Activated CD4-positive, alpha-beta T cell treated with anti-CD3 and anti-CD28 coated beads, Interleukin-2, amount 10 ng/mL, durations not matched to agents 24 days and 14 days (primary cell): ENCODE measurements at regions not wholly inside any gene's neighbourhood (a gene's known extent, or its start where the extent isn't known, plus 50 kb on each side); places are given as distances from the start of the nearest gene placed in this dataset.

Experiments
- DNase-seq: peaks from one replicate; pipeline ENCODE4 v3.0.0; 2022
- H3K27ac Mint-ChIP-seq: one replicate; pipeline ENCODE4 v1.8.0; 2022; ENCODE audit warnings: mild to moderate bottlenecking, mixed read lengths
- H3K27me3 Mint-ChIP-seq: one replicate; pipeline ENCODE4 v1.8.0; 2022; ENCODE audit warnings: mixed read lengths
- H3K36me3 Mint-ChIP-seq: one replicate; pipeline ENCODE4 v1.8.0; 2022; ENCODE audit warnings: low read depth, mild to moderate bottlenecking, mixed read lengths
- H3K4me1 Mint-ChIP-seq: one replicate; pipeline ENCODE4 v1.8.0; 2021; ENCODE audit warnings: mixed read lengths
- H3K4me3 Mint-ChIP-seq: one replicate; pipeline ENCODE4 v1.8.0; 2022; ENCODE audit warnings: mild to moderate bottlenecking, moderate library complexity, mixed read lengths
- H3K9me3 Mint-ChIP-seq: one replicate; pipeline ENCODE4 v1.8.0; 2021; ENCODE audit warnings: mixed read lengths
- intact Hi-C: fragments of 100-400 bp; cut with micrococcal nuclease; formaldehyde crosslinking; loops from one replicate; pipeline ENCODE4 v1.15.1; 2023

DNA sequence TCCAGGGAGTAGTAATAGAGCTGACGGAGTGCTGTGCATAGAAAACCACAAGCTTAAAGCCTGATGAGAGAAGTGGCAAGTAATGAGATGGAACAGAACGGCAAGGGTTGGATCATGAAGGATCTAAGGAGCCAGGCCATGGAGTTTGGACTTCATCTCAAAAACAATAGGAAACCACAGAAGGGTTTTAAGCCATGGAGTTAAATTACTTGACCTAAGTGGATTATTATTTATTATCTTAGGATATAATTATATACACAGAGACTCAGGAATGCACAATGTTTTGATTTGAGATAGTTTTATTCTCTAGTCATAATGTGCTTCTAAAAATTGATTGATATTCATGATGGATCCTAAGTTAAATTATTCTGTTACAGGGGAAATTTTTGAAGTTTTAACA, 242.4 kb downstream of the PLPP3 start:
- Mint-ChIP-seq H3K27ac (no peak overlapping the region), H3K36me3 (no peaks in the 10 kb centered on the region), H3K4me3 (no peak overlapping the region), H3K4me1 (no peaks in the 10 kb centered on the region), H3K9me3 (no peaks in the 10 kb centered on the region), H3K27me3 (no peaks in the 10 kb centered on the region)
- intact Hi-C loops: no loop called here
- no peak for DNase-seq

DNA sequence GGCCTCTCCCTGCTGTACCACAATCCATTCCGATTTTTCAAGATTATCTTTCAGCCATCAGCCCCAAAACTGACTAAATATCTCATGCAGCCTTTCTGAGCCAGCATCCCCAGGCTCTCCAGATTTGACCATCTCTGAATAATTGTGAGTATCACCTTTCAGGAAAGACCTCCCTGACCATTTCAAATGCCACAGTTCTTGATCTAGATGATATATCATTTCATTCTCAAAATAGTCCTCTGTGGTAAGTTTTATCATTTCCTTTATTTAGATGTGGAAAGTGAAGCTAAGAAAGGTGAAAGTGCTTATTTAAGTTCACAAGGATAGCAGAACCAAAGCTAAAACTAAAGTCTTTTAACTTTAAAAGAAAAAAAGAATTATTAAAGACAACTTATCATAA, 244.0 kb downstream of the PLPP3 start:
- intact Hi-C loops: no loop called here
- no peak for DNase-seq
- Mint-ChIP-seq H3K36me3 (no peaks in the 10 kb centered on the region), H3K27ac (no peak overlapping the region), H3K27me3 (no peaks in the 10 kb centered on the region), H3K4me1 (peaks cover 2% of the 10 kb centered on the region), H3K9me3 (no peaks in the 10 kb centered on the region), H3K4me3 (no peak overlapping the region)

DNA sequence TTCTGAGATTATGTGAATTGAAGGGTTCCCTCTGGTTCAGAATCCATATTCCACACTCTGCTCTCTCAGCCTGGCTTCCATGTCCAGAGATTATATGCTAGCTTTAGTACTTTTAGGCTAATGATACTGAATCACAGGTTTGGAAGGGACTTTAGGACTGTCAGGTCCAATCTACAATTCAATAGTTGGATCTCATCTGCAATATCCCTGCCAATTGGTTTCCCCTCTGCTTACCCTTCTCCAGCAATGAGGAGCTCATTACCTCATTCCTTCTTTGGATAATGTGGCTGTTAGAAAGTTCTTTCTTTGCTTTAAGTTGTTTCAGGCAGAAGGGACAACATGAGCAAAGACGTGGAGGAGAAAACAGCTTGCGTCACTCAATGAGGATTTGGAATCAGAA, 245.3 kb downstream of the PLPP3 start:
- H3K4me3 Mint-ChIP-seq: no peak overlapping the region
- H3K27me3 Mint-ChIP-seq: no peaks in the 10 kb centered on the region
- no peaks in the 10 kb centered on the region for H3K9me3 Mint-ChIP-seq
- DNase-seq: no peak
- H3K27ac Mint-ChIP-seq: no peak overlapping the region
- intact Hi-C loops: no loop called here
- H3K4me1 Mint-ChIP-seq: peaks cover 5% of the 10 kb centered on the region
- H3K36me3 Mint-ChIP-seq: no peaks in the 10 kb centered on the region

DNA sequence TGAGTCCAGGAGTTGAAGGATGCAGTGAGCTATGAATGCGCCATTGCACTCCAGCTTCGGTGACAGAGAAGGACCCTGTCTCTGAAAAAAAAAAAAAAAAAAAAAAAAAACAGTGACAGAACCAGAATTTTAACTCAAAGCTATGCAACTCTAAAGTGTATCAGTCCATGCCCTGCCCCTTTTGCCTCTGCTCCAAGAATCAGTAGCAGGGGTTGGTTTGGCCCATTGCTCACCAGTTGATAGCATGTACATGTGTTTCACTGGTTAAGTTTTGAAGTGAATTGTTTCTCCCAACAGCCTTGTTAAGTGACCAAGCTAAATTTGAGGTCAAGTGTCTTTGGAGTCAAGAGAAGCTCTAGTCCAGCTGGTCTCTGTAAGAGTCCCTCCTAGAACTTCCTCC, 245.9 kb downstream of the PLPP3 start:
- Mint-ChIP-seq H3K27me3 (no peaks in the 10 kb centered on the region), H3K4me1 (peaks cover 5% of the 10 kb centered on the region), H3K36me3 (no peaks in the 10 kb centered on the region), H3K9me3 (no peaks in the 10 kb centered on the region), H3K27ac (no peak overlapping the region), H3K4me3 (no peak overlapping the region)
- DNase-seq: no peak
- intact Hi-C loops: no loop called here

DNA sequence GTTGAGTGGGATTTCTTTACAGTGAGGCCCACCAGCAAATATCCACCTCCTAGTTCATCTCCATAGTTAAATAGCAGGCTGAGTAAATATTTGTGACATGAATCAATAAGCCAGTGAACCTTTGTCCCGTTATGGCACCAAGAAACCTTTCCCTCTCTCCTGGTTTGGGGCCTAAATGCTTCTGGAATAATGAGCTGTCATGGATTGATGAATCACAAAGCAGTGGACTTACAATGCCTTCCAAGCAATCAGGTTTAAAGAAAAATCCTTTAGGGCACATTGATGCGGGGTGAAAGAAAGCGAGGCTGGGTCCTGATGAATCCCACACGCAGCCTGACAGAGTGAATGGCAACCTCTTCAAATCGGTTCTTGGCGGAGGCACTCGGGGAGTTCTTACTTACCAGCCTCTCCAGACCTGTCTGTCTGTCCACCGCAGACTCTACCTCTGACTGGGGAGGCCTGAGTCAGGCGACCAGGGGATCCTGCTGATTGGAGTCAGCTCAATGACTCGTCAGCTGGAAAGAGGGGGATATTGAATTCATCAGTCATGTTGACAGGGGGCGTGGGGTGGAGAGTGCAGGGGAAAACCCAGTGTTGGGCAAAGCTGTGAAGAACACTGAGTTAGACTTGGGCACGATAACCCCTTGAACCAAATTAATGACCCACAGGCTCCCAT, 247.3 kb downstream of the PLPP3 start:
- DNase-seq: no peak
- no peaks in the 10 kb centered on the region for H3K9me3 Mint-ChIP-seq
- peaks cover 5% of the 10 kb centered on the region for H3K4me1 Mint-ChIP-seq
- H3K36me3 Mint-ChIP-seq: no peaks in the 10 kb centered on the region
- no peak overlapping the region for H3K4me3 Mint-ChIP-seq
- intact Hi-C loops: no loop called here
- H3K27me3 Mint-ChIP-seq: no peaks in the 10 kb centered on the region
- H3K27ac Mint-ChIP-seq: no peak overlapping the region

DNA sequence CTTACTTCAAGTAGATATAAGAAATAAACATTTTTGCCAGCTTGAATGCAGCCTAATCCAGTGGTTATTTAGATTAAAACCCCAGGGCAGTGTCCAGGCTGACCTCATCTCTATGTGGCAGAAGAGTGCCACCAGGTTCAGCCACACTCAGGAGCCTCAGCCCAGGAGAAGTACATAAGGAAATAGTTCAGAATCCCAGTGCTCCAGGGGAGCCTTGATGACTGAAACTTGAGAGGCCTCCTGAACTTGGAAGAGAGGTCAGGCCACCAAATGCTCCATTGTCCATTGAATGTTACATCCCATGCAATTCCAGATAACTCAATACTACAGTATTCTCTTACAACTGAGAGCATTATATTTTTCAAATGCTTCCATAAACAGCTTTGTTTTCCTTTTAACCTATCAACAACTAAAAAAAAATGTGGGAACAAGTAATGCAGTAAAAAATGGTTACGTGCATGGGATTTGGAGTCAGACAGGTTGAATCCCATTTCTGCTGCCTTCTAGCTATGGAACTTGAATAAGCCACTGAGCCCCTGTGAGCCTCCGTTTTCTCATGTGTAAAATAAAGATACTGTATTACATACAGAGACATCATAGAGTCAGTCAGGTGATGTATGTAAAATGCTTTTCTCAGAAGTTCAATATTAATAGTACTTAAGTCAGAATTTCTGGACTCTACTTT, 248.0 kb downstream of the PLPP3 start:
- no peak overlapping the region for H3K27ac Mint-ChIP-seq
- H3K9me3 Mint-ChIP-seq: no peaks in the 10 kb centered on the region
- H3K27me3 Mint-ChIP-seq: no peaks in the 10 kb centered on the region
- H3K36me3 Mint-ChIP-seq: no peaks in the 10 kb centered on the region
- peaks cover 5% of the 10 kb centered on the region for H3K4me1 Mint-ChIP-seq
- no peak for DNase-seq
- intact Hi-C loops: no loop called here
- H3K4me3 Mint-ChIP-seq: no peak overlapping the region

DNA sequence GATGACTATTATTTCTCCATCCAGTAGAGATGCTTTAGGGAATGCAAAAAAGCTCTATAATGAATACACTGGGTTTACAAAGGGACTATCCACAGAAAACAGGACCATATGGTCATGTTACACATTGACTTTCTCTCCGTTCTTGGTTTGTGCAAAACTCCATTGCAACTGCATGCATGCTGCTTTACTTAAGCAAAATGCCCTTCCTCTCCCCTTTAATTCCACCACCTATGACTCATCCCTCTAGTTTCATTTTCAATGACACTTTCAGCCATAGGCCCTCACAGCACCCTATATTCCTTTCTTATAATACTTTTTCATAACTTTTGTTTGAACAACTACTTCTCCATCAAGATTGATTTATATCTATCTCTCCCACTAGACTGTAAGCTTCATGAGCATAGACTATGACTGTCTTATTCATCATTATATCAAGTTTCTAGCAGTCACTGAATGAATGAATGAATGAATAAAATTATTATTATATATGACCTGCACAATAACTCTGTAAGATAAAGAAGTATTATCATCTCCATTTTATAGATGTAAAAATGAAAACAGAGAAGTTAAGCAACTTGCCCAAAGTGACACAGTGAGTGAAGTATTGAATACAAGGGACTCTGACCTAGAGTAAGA, 248.9 kb downstream of the PLPP3 start:
- DNase-seq: no peak
- intact Hi-C loops: no loop called here
- H3K9me3 Mint-ChIP-seq: no peaks in the 10 kb centered on the region
- H3K4me3 Mint-ChIP-seq: no peak overlapping the region
- peaks cover 5% of the 10 kb centered on the region for H3K4me1 Mint-ChIP-seq
- H3K27me3 Mint-ChIP-seq: no peaks in the 10 kb centered on the region
- no peaks in the 10 kb centered on the region for H3K36me3 Mint-ChIP-seq
- no peak overlapping the region for H3K27ac Mint-ChIP-seq

DNA sequence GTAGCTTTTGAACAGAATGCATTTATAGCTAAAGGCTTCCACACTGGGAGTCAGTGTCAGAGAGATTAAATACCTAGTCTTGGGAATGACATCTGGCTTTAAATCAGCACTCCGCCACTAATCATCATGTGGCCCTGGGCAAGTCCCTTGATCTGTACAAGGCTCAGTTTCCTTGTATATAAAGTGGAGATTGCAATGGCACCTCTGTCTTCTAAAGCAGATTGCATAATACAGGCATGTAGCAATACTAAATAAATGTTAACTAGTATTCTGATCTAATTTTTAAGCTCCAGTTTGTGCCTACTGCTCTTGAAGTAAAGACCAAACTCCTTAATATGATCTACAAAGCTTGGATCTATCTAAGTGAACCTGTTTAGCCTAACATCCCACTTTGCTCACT, 249.4 kb downstream of the PLPP3 start:
- Mint-ChIP-seq H3K36me3 (no peaks in the 10 kb centered on the region), H3K4me3 (no peak overlapping the region), H3K4me1 (peaks cover 5% of the 10 kb centered on the region), H3K27ac (no peak overlapping the region), H3K9me3 (no peaks in the 10 kb centered on the region), H3K27me3 (no peaks in the 10 kb centered on the region)
- intact Hi-C loops: no loop called here
- DNase-seq: no peak

DNA sequence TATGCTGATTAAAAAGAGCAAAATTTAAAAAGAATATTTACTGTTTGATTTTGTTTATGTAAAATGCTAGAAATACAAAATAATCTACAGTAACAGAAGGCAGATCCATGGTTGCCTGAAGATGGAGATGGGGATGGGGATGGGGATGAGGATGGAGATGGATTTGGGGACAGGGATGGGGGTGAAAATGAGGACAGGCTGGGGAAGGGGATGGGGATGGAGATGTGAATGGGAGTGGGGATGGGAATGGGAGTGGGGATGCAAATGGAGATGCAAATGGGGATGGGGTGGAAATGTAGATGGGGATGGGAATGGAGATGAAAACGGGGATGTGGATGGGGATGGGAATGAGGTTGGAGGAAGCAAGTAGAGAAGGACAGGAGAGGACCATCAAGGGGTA, 252.2 kb downstream of the PLPP3 start:
- no peaks in the 10 kb centered on the region for H3K36me3 Mint-ChIP-seq
- H3K27ac Mint-ChIP-seq: no peak overlapping the region
- H3K9me3 Mint-ChIP-seq: no peaks in the 10 kb centered on the region
- no peaks in the 10 kb centered on the region for H3K27me3 Mint-ChIP-seq
- H3K4me1 Mint-ChIP-seq: peaks cover 5% of the 10 kb centered on the region
- intact Hi-C loops: no loop called here
- no peak for DNase-seq
- no peak overlapping the region for H3K4me3 Mint-ChIP-seq

DNA sequence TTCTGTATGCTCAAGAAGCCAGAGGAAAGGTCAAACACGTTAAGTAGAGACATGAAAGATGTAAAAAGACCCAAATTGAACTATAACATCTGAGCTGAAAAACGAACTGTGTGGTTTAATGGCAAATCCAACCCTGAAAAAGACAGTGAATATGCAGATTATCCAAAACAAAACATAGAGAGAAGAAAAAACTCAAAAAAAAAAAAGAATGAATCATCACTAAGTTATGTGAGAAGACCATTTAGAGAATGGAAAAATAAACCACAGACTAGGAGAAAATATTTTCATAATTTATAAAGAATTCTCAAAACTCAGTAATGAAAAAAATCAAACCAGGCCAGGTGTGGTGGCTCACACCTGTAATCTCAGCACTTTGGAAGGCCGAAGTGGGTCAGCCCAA, 253.3 kb downstream of the PLPP3 start:
- Mint-ChIP-seq H3K36me3 (no peaks in the 10 kb centered on the region), H3K9me3 (no peaks in the 10 kb centered on the region), H3K27me3 (no peaks in the 10 kb centered on the region), H3K4me1 (peaks cover 5% of the 10 kb centered on the region), H3K27ac (no peak overlapping the region), H3K4me3 (no peak overlapping the region)
- intact Hi-C loops: no loop called here
- no peak for DNase-seq

DNA sequence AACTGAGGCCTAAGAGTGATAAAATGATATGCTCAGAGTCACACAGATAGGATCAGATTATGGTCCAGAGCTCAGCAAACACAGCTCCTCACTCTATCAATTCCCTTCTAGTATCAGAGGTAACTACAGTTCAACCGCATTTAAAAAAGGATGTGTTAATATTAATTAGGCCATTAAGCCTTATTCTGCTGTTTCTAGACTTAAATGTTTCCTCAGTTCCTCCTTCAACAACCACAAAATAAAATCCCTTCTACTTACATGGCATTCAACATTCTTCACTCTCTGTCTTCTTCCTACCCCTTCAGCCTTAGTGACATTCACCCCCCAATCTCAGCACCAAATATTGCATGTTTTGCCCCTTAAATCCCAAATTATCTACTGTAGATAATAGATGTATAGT, 254.9 kb downstream of the PLPP3 start:
- intact Hi-C loops: no loop called here
- no peaks in the 10 kb centered on the region for H3K4me1 Mint-ChIP-seq
- no peak for DNase-seq
- H3K27me3 Mint-ChIP-seq: no peaks in the 10 kb centered on the region
- H3K9me3 Mint-ChIP-seq: no peaks in the 10 kb centered on the region
- H3K27ac Mint-ChIP-seq: no peak overlapping the region
- no peaks in the 10 kb centered on the region for H3K36me3 Mint-ChIP-seq
- no peak overlapping the region for H3K4me3 Mint-ChIP-seq

DNA sequence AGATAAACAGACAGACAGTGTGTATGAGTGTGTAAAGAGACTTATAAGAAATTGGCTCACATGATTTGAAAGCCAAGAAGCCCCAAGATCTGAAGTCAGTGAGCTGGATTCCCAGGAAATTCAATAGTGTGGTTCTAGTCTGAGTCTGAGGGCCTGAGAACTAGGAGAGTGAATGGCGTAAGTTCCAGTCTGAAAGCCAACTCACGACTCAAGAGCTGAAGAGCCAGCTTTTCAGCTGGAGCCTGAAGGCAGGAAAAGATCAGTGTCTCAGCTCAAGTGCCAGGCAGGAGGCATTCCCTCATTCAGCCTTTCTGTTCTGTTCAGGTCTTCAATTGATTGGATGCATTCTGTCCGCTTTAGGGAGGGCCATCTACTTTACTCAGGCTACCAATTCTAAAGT, 257.2 kb downstream of the PLPP3 start:
- H3K27me3 Mint-ChIP-seq: no peaks in the 10 kb centered on the region
- H3K4me3 Mint-ChIP-seq: no peak overlapping the region
- intact Hi-C loops: no loop called here
- H3K4me1 Mint-ChIP-seq: no peaks in the 10 kb centered on the region
- no peaks in the 10 kb centered on the region for H3K9me3 Mint-ChIP-seq
- H3K36me3 Mint-ChIP-seq: no peaks in the 10 kb centered on the region
- no peak for DNase-seq
- H3K27ac Mint-ChIP-seq: no peak overlapping the region

DNA sequence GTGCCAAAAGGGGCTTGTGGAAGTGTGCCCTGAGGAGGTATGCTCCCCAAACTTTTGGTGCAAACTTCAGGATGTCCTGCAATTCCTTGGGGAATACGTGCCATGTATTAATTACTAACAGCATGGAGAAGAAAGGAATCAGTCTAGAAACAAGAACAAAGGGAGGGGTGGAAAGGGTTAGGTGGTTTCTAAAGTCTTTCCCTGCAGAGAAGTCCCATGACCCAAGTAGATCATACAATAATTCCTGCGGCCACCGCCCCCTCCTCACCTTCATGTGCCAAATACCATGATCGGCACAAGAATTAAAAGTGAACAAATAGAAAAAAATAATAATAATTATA, 258.2 kb downstream of the PLPP3 start:
- Mint-ChIP-seq H3K9me3 (no peaks in the 10 kb centered on the region), H3K36me3 (no peaks in the 10 kb centered on the region), H3K27ac (no peak overlapping the region), H3K27me3 (no peaks in the 10 kb centered on the region), H3K4me3 (no peak overlapping the region), H3K4me1 (no peaks in the 10 kb centered on the region)
- intact Hi-C loops: no loop called here
- DNase-seq: no peak

DNA sequence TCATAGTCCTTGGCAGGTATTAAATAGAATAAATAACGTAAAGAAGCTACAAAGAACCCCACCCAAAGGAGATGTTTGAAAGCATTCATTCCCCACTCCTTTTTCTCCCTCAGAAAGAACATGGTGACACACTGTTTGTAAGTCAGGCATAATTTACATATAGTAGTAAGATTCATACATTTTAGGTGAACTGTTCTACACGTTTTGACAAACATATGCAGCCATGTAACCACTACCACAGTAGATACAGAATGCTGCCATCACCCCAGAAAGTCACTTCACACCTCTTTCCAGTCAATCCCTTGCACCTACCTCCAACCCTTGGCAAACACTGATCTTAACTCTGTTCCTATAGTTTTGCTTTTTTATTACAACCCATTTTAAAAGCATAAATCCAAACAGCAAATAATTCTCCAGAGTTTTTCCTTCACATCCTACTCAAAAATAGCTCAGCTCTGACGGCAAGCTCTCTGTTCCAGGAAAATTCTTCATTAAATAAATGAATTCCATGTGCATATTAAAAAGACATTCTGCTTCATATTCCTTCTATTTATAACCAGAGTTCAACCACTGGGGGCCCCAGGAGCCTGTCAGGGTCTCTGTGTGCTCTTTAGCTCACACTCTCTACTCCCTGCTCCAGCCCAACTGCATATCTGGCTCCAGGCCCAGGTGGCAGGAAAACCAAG, 258.8 kb downstream of the PLPP3 start:
- no peaks in the 10 kb centered on the region for H3K4me1 Mint-ChIP-seq
- no peaks in the 10 kb centered on the region for H3K36me3 Mint-ChIP-seq
- DNase-seq: no peak
- no peaks in the 10 kb centered on the region for H3K27me3 Mint-ChIP-seq
- no peak overlapping the region for H3K27ac Mint-ChIP-seq
- H3K4me3 Mint-ChIP-seq: no peak overlapping the region
- intact Hi-C loops: no loop called here
- H3K9me3 Mint-ChIP-seq: no peaks in the 10 kb centered on the region
